ENCODE measurements at regions not wholly inside any gene's neighbourhood (a gene's known extent, or its start where the extent isn't known, plus 50 kb on each side); places are given as distances from the start of the nearest gene placed in this dataset.
A peak's percentile ranks its signal among the peaks of the same experiment; 100 is the strongest.

- FAIRE-seq = no peak
Measured at GRCh38 chr2:65722028-65722778, 289.8 kb upstream of the SPRED2 start.

- no peak for FAIRE-seq
Measured at GRCh38 chr2:65716698-65717097, 284.3 kb upstream of the SPRED2 start.

GRCh38 chr2:65715323-65715722, 282.9 kb upstream of the SPRED2 start:
- no peak for FAIRE-seq

GRCh38 chr2:65714866-65715265, 282.5 kb upstream of the SPRED2 start:
- FAIRE-seq = no peak

- FAIRE-seq = no peak
Measured at GRCh38 chr2:65711863-65712262, 279.5 kb upstream of the SPRED2 start.

GRCh38 chr2:65710779-65711295, 278.4 kb upstream of the SPRED2 start:
- FAIRE-seq = no peak

GRCh38 chr2:65710356-65710755, 278.0 kb upstream of the SPRED2 start:
- FAIRE-seq = no peak

GRCh38 chr2:65708086-65708485, 275.7 kb upstream of the SPRED2 start:
- peak; percentile 67 for FAIRE-seq

GRCh38 chr2:65706411-65706810, 274.0 kb upstream of the SPRED2 start:
- FAIRE-seq = no peak

- no peak for FAIRE-seq
Measured at GRCh38 chr2:65701191-65701590, 268.8 kb upstream of the SPRED2 start.

GRCh38 chr2:65700720-65701119, 268.3 kb upstream of the SPRED2 start:
- no peak for FAIRE-seq

GRCh38 chr2:65700004-65700651, 267.7 kb upstream of the SPRED2 start:
- no peak for FAIRE-seq

- FAIRE-seq = no peak
Measured at GRCh38 chr2:65691816-65692215, 259.4 kb upstream of the SPRED2 start.

- no peak for FAIRE-seq
Measured at GRCh38 chr2:65688141-65688886, 255.9 kb upstream of the SPRED2 start.

- FAIRE-seq = no peak
Measured at GRCh38 chr2:65687614-65688013, 255.2 kb upstream of the SPRED2 start.

- no peak for FAIRE-seq
Measured at GRCh38 chr2:65686928-65687521, 254.6 kb upstream of the SPRED2 start.

- FAIRE-seq = no peak
Measured at GRCh38 chr2:65681503-65681902, 249.1 kb upstream of the SPRED2 start.

GRCh38 chr2:65678779-65679391, 246.5 kb upstream of the SPRED2 start:
- FAIRE-seq = no peak

GRCh38 chr2:65675350-65675749, 243.0 kb upstream of the SPRED2 start:
- FAIRE-seq = no peak

GRCh38 chr2:65671670-65672242, 239.4 kb upstream of the SPRED2 start:
- no peak for FAIRE-seq

- no peak for FAIRE-seq
Measured at GRCh38 chr2:65669574-65669973, 237.2 kb upstream of the SPRED2 start.

- no peak for FAIRE-seq
Measured at GRCh38 chr2:65668744-65669143, 236.3 kb upstream of the SPRED2 start.

Data from endometrium (tissue), 2 donors.